K562 (cell line): ENCODE measurements at regions not wholly inside any gene's neighbourhood (a gene's known extent, or its start where the extent isn't known, plus 50 kb on each side); places are given as distances from the start of the nearest gene placed in this dataset.

Experiments
- MYNN ChIP-seq, 2 experiments: sonication (generic); formaldehyde crosslinking in 1 of 2; IDR thresholded peaks; 2 replicates each; pipeline versions ENCODE4 v1.5.0 to v1.6.1; 2016 to 2020; ENCODE audit warnings: antibody characterized with exemption in 1 of 2, missing genetic modification reagents in 1 of 2
- PCBP1 ChIP-seq: fragments of 200-400 bp; formaldehyde crosslinking; IDR thresholded peaks from 2 replicates; pipeline ENCODE4 v1.6.1; 2018; ENCODE audit warnings: mild to moderate bottlenecking, low read depth, low read length; ENCODE audit not compliant: poor library complexity, severe bottlenecking
- POLR2AphosphoS5 ChIP-seq: IDR thresholded peaks from 2 replicates; pipeline ENCODE4 v1.6.1; 2011; ENCODE audit warnings: mild to moderate bottlenecking, low read depth, low read length, moderate library complexity; ENCODE audit not compliant: control insufficient read depth, insufficient read depth
- TF ChIP-seq, protein P1 (sequence below), 3 experiments: IDR thresholded peaks in 2 of 3; conservative IDR thresholded peaks in 1 of 3; 2 replicates each; pipeline ENCODE4 v1.5.1; 2011 to 2012; ENCODE audit warnings: low read length in 3 of 3, mild to moderate bottlenecking in 3 of 3, control low read depth in 2 of 3, improper control_type of control experiment in 1 of 3, inconsistent platforms in 1 of 3, low read depth in 1 of 3, mixed read lengths in 1 of 3, moderate library complexity in 1 of 3; ENCODE audit not compliant: insufficient read depth in 2 of 3
- TF ChIP-seq, protein P2 (sequence below): fragments of 250-450 bp; sonication (Bioruptor Pico); IDR thresholded peaks from 2 replicates; pipeline ENCODE4 v1.6.1; 2021; ENCODE audit warnings: mild to moderate bottlenecking

DNA sequence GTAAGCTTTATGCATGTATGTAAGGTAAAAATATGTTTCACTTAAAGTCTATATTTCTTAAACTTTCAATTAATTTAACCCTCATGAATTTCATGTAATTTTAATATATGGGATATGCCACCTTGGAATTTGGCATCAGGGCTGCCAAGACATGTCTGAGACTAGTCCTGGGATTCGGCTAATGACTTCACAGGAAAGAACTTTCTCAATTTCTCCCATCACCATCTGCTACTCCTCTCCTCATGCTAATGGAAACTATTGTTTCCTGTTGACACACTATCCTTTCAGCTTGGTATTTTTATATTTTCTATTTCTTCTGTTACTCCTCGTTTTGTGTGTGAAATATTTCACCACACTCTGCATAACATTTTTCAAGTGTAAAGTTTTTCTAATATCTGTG, 205.9 kb downstream of the ARL4A start:
- TF ChIP-seq PCBP1 (no peak), MYNN (IDR thresholded peaks at IDR 0.05) (no peak), MYNN (CRISPR knock-in tag; IDR thresholded peaks at IDR 0.05) (no peak), POLR2AphosphoS5 (no peak)
- TF ChIP-seq, protein P1, sequence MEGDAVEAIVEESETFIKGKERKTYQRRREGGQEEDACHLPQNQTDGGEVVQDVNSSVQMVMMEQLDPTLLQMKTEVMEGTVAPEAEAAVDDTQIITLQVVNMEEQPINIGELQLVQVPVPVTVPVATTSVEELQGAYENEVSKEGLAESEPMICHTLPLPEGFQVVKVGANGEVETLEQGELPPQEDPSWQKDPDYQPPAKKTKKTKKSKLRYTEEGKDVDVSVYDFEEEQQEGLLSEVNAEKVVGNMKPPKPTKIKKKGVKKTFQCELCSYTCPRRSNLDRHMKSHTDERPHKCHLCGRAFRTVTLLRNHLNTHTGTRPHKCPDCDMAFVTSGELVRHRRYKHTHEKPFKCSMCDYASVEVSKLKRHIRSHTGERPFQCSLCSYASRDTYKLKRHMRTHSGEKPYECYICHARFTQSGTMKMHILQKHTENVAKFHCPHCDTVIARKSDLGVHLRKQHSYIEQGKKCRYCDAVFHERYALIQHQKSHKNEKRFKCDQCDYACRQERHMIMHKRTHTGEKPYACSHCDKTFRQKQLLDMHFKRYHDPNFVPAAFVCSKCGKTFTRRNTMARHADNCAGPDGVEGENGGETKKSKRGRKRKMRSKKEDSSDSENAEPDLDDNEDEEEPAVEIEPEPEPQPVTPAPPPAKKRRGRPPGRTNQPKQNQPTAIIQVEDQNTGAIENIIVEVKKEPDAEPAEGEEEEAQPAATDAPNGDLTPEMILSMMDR (IDR thresholded peaks at IDR 0.05 in 2 of 3, conservative IDR thresholded peaks at IDR 0.05 in 1 of 3; ENCODE audit: insufficient read depth in 2 of 3, low read depth in 1 of 3, low read length in 3 of 3), result no peak
- TF ChIP-seq, protein P2, sequence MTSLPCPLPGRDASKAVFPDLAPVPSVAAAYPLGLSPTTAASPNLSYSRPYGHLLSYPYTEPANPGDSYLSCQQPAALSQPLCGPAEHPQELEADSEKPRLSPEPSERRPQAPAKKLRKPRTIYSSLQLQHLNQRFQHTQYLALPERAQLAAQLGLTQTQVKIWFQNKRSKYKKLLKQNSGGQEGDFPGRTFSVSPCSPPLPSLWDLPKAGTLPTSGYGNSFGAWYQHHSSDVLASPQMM (CRISPR knock-in tag), result no peak
